Loucy (cell line): ENCODE measurements at regions not wholly inside any gene's neighbourhood (a gene's known extent, or its start where the extent isn't known, plus 50 kb on each side); places are given as distances from the start of the nearest gene placed in this dataset.
A peak's percentile ranks its signal among the peaks of the same experiment; 100 is the strongest.

ENCODE experiments used
- H2AFZ ChIP-seq: fragments of 200-600 bp; sonication (generic); 2 replicates; pipeline ENCODE4 v1.6.0; 2016; ENCODE audit warnings: antibody characterized with exemption, mild to moderate bottlenecking, low read length, moderate library complexity
- H3F3A ChIP-seq: fragments of 200-600 bp; 2 replicates; pipeline ENCODE4 v1.6.0; 2016; ENCODE audit warnings: antibody characterized with exemption, low read depth, mild to moderate bottlenecking
- H3K27me3 ChIP-seq: fragments of 200-600 bp; sonication (generic); 2 replicates; pipeline ENCODE4 v1.6.1; 2014; ENCODE audit warnings: low read length, mild to moderate bottlenecking; ENCODE audit not compliant: insufficient read depth, poor library complexity, severe bottlenecking
- H3K36me3 ChIP-seq: fragments of 200-600 bp; sonication (generic); 2 replicates; pipeline ENCODE4 v1.6.1; 2016; ENCODE audit warnings: low read length; ENCODE audit not compliant: insufficient read depth
- H3K4me1 ChIP-seq: fragments of 200-600 bp; sonication (generic); 2 replicates; pipeline ENCODE4 v1.5.1; 2014; ENCODE audit warnings: low read length, mild to moderate bottlenecking; ENCODE audit not compliant: insufficient read depth, poor library complexity, severe bottlenecking
- H3K4me2 ChIP-seq: fragments of 200-600 bp; sonication (generic); 2 replicates; pipeline ENCODE4 v1.6.0; 2014; ENCODE audit warnings: antibody characterized with exemption, low read length, low read depth, mild to moderate bottlenecking; ENCODE audit not compliant: poor library complexity, severe bottlenecking
- H3K4me3 ChIP-seq: fragments of 200-600 bp; sonication (generic); 2 replicates; pipeline ENCODE4 v1.5.1; 2014; ENCODE audit warnings: low read length, mild to moderate bottlenecking, mixed read lengths; ENCODE audit not compliant: poor library complexity, severe bottlenecking
- H3K79me2 ChIP-seq: fragments of 200-600 bp; sonication (generic); 2 replicates; pipeline ENCODE4 v1.6.1; 2014; ENCODE audit warnings: low read length; ENCODE audit not compliant: insufficient read depth
- H3K9ac ChIP-seq: fragments of 200-600 bp; sonication (generic); 2 replicates; pipeline ENCODE4 v1.6.0; 2014; ENCODE audit warnings: mild to moderate bottlenecking, low read depth, low read length, moderate library complexity; ENCODE audit not compliant: poor library complexity, severe bottlenecking
- H3K9me2 ChIP-seq: fragments of 200-600 bp; sonication (generic); replicated peaks from 2 replicates; pipeline ENCODE4 v1.6.1; 2016; ENCODE audit warnings: low read depth, low read length, mixed read lengths
- H3K9me3 ChIP-seq: fragments of 200-600 bp; sonication (generic); 2 replicates; pipeline ENCODE4 v1.6.1; 2014; ENCODE audit warnings: mild to moderate bottlenecking, antibody characterized with exemption, low read length, low read depth; ENCODE audit not compliant: insufficient read depth
- H4K20me1 ChIP-seq: fragments of 200-600 bp; sonication (generic); 2 replicates; pipeline ENCODE4 v1.6.0; 2014; ENCODE audit warnings: antibody characterized with exemption, low read length, mild to moderate bottlenecking; ENCODE audit not compliant: insufficient read depth, poor library complexity, severe bottlenecking
- CTCF ChIP-seq: fragments of 200-600 bp; sonication (generic); conservative IDR thresholded peaks from 2 replicates; pipeline ENCODE4 v1.5.1; 2014; ENCODE audit warnings: mild to moderate bottlenecking, antibody characterized with exemption, low read length
- EZH2phosphoT487 ChIP-seq: fragments of 200-600 bp; IDR thresholded peaks from 2 replicates; pipeline ENCODE4 v1.6.1; 2018; ENCODE audit warnings: antibody characterized with exemption, mild to moderate bottlenecking, moderate library complexity, borderline replicate concordance

- H3K9me3 ChIP-seq: no peaks in the 10 kb centered on the region
- H3K4me2 ChIP-seq: no peak overlapping the region
- no peak overlapping the region for H3K4me3 ChIP-seq
- H3K9me2 ChIP-seq: no peaks in the 10 kb centered on the region
- H4K20me1 ChIP-seq: no peaks in the 10 kb centered on the region
- H3K27me3 ChIP-seq: no peaks in the 10 kb centered on the region
- no peaks in the 10 kb centered on the region for H3K36me3 ChIP-seq
- H3K4me1 ChIP-seq: peaks cover 8% of the 10 kb centered on the region
- no peak overlapping the region for H3K9ac ChIP-seq
- no peak overlapping the region for H2AFZ ChIP-seq
- no peaks in the 10 kb centered on the region for H3F3A ChIP-seq
- no peaks in the 10 kb centered on the region for H3K79me2 ChIP-seq
- no peak for TF ChIP-seq CTCF
- no peak for TF ChIP-seq EZH2phosphoT487
Measured at GRCh38 chr7:16978358-16979244, 96.8 kb upstream of the AGR3 start.

GRCh38 chr7:16980539-16980938 is 98.8 kb upstream of the AGR3 start:
- H3K9me3 ChIP-seq: no peaks in the 10 kb centered on the region
- H2AFZ ChIP-seq: no peak overlapping the region
- peaks cover 6% of the 10 kb centered on the region for H3K4me1 ChIP-seq
- no peak overlapping the region for H3K4me3 ChIP-seq
- H3K36me3 ChIP-seq: no peaks in the 10 kb centered on the region
- H3K79me2 ChIP-seq: no peaks in the 10 kb centered on the region
- TF ChIP-seq CTCF: no peak
- TF ChIP-seq EZH2phosphoT487: no peak
- no peaks in the 10 kb centered on the region for H3K9me2 ChIP-seq
- no peak overlapping the region for H3K9ac ChIP-seq
- H3K27me3 ChIP-seq: no peaks in the 10 kb centered on the region
- H4K20me1 ChIP-seq: no peaks in the 10 kb centered on the region
- no peaks in the 10 kb centered on the region for H3F3A ChIP-seq
- no peak overlapping the region for H3K4me2 ChIP-seq

GRCh38 chr7:16982640-16983350 is 101.0 kb upstream of the AGR3 start:
- H3K9me3 ChIP-seq: no peaks in the 10 kb centered on the region
- H3K9me2 ChIP-seq: no peaks in the 10 kb centered on the region
- TF ChIP-seq CTCF (peak; percentile 97), EZH2phosphoT487 (no peak)
- H3K9ac ChIP-seq: no peak overlapping the region
- no peaks in the 10 kb centered on the region for H3K4me1 ChIP-seq
- H3F3A ChIP-seq: no peaks in the 10 kb centered on the region
- no peaks in the 10 kb centered on the region for H3K79me2 ChIP-seq
- no peak overlapping the region for H3K4me3 ChIP-seq
- no peak overlapping the region for H3K4me2 ChIP-seq
- no peaks in the 10 kb centered on the region for H3K36me3 ChIP-seq
- H2AFZ ChIP-seq: no peak overlapping the region
- no peaks in the 10 kb centered on the region for H3K27me3 ChIP-seq
- no peaks in the 10 kb centered on the region for H4K20me1 ChIP-seq
